ENCODE measurements at regions not wholly inside any gene's neighbourhood (a gene's known extent, or its start where the extent isn't known, plus 50 kb on each side); places are given as distances from the start of the nearest gene placed in this dataset.
"Not testable (repeated sequence)": the region's sequence is repeated elsewhere in the genome, so short reads cannot be mapped to it uniquely, and the experiment has no call there.

DNA sequence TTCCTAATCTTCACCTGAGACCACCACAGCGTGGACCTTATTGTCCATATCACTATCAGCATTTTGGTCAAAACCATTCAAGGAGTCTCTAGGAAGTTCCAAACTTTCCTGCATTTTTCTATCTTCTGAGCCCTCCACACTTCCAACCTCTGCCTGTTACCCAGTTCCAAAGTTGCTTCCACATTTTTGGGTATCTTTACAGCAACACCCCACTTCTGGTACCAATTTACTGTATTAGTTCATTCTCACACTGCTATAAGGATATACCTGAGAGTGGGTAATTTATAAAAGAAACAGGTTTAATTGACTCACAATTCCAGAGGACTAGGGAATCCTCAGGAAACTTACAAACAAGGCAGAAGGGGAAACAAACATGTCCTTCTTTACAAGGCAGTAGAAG is 103.3 kb upstream of the CBLB start:
- no peak for DNase-seq
- intact Hi-C loops (cut with DNase I) = no loop called here

DNA sequence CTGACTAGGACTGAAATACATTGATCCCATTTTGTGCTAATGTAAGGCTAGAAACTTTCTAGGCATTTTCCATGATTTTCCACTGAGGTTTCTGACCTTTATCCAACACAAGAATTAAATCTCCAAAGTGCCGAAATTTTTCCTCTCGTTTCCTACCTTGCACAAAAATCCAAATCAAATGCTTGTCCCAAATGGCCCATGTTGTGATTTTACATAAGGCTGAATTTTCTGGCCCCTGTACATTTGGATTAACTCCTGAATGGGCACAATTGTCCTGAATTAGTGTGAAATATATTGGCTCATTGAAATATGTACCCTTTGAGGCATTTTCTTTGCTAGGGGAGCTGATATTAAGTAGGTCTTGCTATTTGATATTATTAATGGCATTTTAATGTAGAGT is 105.6 kb upstream of the CBLB start:
- intact Hi-C loops (cut with DNase I) = no loop called here
- no peak for DNase-seq

DNA sequence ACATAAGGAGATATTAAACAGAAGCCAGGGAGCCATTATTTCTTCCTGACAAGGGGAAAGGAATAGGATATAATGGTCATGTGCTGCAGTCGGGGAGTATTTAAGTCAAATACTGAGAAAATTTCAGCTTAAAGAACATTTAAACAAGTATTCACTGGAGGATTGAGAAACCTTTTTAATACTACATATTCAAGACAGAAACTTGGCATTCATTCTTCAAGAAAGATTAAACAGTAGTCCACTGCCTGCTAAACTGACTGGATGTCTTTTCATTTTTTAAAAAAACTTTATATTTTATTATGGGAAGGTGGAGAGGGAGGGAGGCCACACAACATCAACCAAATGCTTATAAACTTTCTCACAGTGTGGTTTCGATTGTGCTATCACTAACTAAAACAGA is 107.4 kb upstream of the CBLB start:
- no peak for DNase-seq
- intact Hi-C loops (cut with DNase I) = no loop called here

DNA sequence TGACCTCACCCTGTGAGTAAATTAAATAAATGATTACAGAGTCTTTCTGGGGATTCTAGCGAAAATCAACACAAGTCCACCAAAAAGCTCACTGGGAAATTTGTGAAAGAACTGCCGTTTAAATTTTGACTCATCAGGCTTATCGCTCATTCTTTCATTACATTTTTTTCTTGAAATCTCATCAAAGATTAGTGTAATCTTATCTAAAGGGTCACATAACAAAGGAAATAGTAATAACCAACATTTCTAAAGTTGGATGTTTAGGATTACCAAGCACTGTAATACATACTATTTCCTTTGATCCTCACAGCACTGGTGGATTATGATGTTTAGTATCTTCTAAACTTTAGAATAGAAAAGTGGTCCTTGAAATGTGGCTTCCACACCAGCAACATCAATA is 111.1 kb upstream of the CBLB start:
- intact Hi-C loops (cut with DNase I) = no loop called here
- no peak for DNase-seq

DNA sequence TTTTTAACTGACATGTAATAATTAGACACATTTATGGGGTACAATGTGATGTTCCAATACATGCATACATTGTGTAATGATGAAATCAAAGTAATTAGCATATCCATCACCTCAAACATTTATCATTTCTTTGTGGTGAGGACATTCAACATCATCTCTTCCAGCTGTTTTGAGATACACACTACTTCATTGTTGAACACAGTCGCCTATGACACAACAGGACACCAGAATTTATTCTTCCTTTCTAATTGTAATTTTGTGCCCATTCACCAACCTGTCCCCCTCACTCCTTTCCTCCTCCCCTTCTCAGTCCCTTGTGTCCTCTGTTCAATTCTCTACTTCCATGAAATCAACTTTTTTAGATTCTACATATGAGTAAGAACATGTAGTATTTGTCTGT is 113.4 kb upstream of the CBLB start:
- DNase-seq = no peak
- intact Hi-C loops (cut with DNase I) = no loop called here

DNA sequence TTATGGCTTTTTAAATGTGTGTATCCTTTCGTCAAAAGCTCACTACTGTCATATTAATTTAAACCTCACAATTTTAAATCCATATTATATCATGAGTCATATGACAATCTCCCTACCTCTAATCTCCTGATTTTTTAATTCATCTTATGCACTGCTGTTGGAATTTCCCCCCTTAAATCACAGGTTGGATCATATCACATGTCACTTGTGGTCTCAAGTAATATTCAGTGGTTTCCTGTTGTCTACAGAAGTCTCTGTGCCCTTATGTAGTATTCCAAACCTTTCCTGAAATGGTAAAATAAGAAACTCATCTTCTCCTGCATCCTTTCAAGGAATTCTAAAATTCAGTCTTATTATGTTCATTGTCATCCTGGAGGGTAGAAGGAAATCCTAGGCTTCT is 116.0 kb upstream of the CBLB start:
- intact Hi-C loops (cut with DNase I) = no loop called here
- no peak for DNase-seq

DNA sequence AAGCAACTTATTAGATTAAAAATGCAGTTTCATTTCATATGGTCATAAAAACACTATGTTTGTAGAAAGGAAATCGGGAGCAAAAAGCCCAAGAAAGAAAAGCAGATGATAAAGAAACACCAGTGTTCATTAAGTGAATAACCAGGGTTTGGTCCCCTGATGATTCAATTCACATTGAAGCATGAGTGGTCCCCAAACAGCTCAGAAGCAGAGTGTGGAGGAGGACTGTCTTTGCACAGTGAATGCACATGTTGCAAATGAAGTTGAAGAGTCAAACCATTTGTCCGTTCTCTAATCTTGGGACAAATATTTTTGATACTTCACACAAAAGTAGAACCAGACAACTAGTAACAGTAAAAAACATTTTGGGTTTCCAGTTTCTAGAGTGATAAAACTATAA is 117.5 kb upstream of the CBLB start:
- DNase-seq; intact Hi-C loops (cut with DNase I): not testable (repeated sequence)

DNA sequence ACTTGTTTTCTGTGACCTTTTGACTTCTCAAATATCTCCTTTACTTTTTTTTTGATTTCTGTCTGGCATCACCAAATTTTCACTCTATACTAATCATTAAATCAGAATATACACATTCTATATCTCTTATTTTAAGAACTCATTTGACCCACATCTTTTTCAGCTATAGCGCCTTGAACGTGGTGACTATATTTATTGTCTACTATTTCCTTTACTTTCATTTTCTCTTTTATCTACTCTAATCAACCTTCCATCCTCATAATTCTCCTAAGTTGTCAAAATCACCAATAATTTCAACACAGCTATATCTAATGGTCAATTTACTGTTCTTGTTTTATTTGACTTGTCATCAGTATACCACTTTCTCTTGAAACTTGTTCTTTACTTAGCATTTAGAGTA is 119.0 kb upstream of the CBLB start:
- intact Hi-C loops (cut with DNase I) = no loop called here
- no peak for DNase-seq

DNA sequence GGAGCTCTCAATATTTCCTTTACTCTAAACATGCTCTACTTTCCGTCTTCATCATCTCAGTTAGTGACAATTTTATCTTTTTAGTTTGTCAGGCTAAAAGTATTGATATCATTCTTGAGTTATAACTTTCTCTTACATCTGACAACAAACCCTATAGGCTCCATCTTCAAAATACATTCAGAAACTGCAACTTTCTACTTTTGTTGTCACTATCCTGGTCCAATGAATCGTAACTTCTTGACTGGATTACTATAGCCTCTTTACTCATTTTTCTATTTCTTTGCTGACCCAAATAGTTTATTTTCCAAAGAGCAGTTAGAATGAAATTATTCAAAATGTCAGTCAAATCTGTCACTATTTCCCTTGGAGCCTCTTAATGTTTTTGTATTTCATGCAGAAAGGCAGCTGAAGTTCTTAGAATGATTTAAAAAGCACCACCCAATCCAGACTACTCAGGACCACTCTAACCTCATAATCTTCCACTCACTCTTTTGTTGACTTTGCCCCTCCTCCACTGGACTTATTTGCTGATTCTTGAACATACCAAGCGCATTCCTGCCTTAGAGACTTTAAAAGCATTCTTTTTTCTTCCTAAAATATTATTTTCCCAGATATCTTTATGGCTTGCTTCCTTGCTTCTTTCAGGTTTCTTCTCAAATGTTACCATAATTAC is 119.9 kb upstream of the CBLB start:
- no peak for DNase-seq
- intact Hi-C loops (cut with DNase I) = no loop called here

DNA sequence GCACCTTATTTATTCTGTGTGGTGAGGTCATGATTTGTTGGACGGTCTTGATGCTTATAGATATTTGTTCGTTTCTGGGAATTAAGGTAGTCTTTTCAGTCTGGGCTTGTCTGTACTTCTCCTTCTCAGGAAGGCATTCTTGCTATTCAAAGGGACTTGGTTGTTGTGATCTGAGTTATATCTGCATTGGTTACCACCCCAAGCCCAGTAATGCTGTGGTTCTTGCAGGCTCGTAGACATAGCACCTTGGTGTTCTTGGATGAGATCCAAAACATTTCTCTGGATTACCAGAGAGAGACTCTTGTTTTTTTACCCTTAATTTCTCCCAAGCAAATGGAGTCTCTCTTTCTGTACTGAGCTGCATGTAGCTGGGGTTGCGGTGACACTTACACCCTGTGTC is 128.0 kb upstream of the CBLB start:
- DNase-seq = no peak
- intact Hi-C loops (cut with DNase I) = no loop called here

DNA sequence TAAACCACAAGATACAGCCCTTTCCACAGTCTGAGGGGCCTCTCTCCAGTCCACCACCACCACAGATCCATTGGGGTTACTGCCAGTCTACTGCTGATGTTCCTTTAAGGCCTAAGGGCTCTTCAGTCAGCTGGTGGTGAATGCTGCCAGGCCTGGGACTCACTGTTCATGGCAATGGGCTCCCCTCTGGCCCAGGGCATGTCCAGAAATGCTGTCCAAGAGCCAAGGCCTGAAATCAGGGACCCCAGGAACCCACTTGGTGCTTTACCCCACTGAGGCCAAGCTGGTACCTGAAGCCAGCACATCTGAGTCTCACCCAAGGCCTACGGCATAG is 128.6 kb upstream of the CBLB start:
- intact Hi-C loops (cut with DNase I) = no loop called here

DNA sequence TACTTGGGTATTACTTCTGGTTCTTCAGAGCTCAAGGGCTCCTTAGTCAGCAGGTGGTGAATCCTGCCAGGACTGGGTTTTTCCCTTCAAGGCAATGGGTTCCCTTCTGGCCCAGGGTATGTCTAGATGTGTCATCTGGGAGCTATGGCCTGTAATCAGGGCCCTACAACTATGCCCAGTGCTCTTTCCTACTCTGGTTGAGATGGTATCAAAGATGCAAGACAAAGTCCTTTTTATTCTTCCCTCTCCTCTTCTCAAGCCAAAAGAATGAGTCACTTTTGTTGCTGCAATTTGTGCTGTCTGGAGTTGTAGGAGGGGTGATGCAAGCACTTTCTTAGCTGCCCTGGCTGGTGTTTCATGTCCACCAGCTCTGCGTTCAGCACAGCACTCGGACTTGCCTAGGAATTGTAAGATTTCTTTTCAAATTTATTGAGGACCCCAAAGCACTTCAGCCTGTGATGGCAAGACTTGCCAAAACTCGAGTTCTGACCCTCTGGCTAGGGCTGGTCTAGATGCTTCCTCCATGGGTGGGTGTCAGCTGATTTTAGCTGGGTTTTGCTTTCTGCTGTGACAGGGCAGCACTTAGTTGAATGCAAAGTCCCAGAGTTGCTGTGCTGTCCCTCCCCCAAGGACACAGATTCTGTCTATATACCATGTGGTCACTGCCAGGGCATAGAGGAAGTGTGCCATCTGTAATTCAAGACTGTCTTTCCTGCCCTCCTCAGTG is 129.2 kb upstream of the CBLB start:
- intact Hi-C loops (cut with DNase I) = no loop called here
- DNase-seq = no peak

More for the DNA sequence above, 128.6 kb upstream of the CBLB start:
- DNase-seq = no peak

DNA sequence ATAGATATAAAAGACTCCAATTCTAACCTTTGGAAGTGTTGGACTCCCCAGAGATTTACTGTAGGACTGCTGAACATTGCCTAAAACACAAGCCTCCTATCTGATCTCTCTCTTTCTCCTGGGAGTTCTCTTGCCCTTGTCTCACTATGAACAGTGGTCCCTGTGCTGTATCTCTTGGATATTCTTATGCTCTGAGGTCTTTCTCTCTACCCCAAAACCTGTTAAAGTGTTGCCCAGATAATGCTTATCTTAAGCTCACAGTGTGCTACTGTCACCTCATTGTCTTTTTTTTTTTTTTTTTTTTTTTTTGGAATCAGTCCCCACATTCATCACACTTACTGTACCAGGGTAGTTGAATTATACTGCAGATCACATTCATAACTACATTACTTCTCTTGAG is 131.0 kb upstream of the CBLB start:
- DNase-seq = no peak
- intact Hi-C loops (cut with DNase I) = no loop called here

DNA sequence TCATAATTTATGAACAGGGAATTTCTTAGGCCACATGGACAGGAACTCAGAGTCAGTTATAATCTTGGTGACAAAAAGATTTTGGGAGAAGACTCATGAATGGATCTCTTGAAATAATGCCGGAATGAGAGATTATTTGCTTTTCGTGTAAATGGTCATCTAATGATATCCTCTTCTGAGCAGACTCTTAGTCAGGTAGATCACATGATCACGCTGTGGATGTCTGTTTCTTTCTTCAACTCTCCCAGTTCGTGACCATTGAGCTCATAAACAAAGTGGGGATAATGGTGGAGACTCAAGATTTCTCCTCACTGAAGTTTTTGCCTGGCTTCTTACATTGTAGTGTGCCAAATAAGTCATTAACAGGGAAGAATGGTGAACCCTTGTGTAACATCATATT is 133.1 kb upstream of the CBLB start:
- no peak for DNase-seq
- intact Hi-C loops (cut with DNase I) = no loop called here

DNA sequence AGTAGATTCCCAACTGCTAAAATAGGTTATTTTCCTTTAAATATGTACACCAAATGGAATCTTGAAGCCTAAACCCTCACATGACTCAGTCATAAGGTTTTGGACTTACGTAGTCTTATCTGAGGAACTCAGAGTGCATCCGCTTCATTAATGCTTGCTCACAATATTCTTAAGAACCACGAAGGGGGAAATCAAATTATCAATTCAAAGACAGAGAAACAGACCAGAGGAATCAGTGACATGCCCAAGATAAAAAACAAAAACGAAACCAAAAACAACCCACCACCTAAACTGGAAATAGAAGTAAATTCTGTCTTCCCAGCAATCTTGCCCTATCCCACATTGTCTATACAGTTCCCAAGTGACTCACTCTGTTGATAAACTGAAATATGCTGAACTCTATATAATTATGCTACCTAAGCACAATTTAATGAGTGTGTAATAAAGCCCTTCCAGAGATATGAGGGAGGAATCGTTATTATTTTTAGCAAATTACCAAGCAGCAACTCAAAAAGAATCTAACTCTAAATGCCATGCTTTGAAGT is 135.4 kb upstream of the CBLB start:
- no peak for DNase-seq
- intact Hi-C loops (cut with DNase I) = no loop called here

DNA sequence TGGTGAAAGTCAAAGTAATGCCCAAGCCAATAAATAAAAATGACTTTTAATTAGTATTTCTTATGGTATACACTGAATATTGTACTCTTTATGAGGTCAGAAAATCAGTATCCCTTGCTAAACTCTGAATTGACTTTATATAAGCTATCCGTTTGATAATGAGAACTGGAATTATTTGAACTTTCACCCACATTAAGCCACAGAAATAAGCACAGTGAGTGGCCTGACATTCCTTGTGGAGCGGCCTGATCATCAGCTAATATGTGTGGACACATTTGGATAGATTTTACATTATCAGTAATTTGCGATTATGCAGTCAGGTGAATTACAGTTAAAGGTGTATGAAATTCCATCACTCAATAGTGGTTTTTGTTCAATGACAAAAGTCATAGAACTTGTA is 136.0 kb upstream of the CBLB start:
- no peak for DNase-seq
- intact Hi-C loops (cut with DNase I) = no loop called here

DNA sequence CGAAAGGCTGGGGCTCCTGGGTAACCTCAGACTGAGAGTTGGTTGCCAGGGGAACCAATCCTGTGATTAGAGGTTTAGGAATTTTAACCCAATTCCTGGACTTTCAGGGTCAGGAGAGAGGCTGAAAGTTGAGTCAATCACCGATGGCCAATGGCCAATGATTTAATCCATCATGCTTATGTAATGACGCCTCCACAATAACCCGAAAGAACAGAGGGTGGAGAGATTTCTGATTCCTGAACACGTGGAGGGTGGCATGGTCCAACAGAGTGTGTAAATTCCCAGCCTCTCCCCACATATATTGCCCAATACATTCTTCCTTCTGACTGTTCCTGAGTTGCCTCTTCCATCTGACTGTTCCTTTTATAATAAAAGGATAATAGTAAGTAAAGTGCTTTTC is 137.2 kb upstream of the CBLB start:
- intact Hi-C loops (cut with DNase I) = no loop called here
- no peak for DNase-seq

DNA sequence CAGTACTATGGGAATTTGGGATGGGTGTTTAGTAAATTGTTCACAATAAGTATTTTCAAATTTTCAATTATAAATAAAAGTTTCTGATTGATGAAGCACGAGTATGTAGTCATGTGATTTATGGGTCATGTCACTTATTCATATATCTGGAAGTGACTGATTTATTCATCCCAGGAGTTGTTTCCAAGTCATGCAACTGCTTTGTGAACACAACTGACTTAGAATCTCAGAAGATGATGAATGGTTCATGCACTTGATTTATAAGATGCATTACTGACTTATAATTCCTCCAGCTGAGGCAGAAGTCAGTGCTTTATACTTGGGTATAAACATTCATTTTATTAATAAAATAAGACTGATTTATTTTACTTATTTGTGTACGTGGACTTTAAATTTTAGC is 137.8 kb upstream of the CBLB start:
- intact Hi-C loops (cut with DNase I) = no loop called here
- no peak for DNase-seq

DNA sequence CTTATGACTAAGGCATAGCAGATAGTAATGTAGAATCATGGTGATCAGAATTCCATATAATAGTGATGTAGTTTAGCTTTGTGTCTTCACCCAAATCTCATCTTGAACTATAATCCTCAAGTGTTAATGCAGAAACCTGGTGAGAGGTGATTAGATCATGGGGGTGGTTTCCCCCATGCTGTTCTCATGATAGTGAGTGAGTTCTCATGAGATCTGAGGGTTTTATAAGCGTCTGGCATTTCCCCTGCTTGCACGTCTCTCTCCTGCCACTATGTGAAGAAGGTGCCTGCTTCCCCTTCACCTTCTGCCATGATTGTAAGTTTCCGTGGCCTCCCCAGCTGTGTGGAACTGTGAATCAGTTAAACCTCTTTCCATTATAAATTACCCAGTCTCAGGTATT is 138.7 kb upstream of the CBLB start:
- intact Hi-C loops (cut with DNase I) = no loop called here
- DNase-seq = no peak

DNA sequence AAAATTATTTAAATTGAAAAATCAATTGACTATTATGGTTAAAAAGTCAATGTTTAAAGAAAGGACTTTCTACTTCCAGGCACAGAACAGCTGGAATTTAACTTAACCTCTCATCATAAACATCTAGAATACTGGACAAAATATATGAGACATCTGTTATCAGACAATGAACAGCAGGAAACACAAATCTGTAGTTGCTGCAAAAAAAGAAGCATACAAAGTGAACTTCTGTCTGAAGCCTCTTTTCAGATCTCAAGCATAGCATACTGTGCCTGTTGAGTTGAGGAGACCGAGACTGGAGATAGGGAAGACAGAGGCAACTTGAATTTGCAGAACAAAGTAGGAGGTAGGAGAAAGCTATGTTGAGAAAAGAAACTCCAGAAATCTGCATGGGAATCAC is 140.0 kb upstream of the CBLB start:
- intact Hi-C loops (cut with DNase I) = no loop called here
- DNase-seq = no peak

DNA sequence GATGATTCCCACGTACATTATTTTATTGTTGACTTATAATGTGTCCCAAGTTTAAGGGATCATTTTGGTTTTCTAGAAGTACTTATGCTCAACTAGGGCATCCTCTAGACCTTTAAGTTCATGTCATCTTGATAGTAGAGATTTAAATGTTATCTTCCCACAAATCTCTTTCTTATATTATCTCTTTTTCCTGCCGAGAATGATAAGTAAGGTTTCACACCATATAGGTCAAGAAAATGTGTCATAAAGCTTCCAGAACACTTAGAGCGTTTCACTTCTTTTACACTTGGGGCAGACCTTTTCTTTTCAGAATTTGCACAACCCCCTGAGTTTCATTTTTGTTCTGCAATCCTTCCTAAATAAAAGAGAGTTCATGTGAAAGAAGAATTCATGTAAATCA is 142.0 kb upstream of the CBLB start:
- intact Hi-C loops (cut with DNase I) = no loop called here
- no peak for DNase-seq
